ENCODE measurements at regions not wholly inside any gene's neighbourhood (a gene's known extent, or its start where the extent isn't known, plus 50 kb on each side); places are given as distances from the start of the nearest gene placed in this dataset.

DNA sequence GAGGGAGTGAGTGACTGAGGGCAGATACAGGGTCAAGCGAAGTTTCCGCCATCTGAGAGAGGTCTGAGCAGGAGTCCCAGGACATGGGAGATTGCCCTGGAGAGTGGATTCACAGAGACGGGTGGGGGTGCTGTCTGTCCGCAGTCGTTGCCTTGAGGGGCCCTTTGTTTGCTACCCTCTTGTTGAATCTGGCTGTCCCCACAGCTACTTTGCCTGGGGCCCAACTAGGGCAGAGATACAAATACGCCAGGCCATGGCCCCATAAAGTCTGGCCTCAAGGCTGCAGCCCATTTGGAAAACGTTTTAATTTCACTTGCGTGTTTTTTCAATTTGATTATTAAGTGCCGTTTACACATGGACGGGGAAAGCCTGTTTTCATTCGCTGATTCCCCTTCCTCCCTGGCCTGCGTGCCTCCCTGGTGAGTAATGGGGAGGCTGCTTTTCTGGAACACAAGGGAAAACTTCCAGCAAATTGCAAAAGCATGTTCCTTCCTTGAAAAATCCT is 134.4 kb downstream of the SMIM20 start:
- TF ChIP-seq PPARA (CRISPR knock-in tag; IDR thresholded peaks at IDR 0.05; ENCODE audit: borderline replicate concordance), result no peak
- TF ChIP-seq ISL1 (CRISPR knock-in tag; IDR thresholded peaks at IDR 0.05), result peak; percentile 30; the same call in 1 of the 2 replicates
- ATAC-seq, result peak; percentile 83

DNA sequence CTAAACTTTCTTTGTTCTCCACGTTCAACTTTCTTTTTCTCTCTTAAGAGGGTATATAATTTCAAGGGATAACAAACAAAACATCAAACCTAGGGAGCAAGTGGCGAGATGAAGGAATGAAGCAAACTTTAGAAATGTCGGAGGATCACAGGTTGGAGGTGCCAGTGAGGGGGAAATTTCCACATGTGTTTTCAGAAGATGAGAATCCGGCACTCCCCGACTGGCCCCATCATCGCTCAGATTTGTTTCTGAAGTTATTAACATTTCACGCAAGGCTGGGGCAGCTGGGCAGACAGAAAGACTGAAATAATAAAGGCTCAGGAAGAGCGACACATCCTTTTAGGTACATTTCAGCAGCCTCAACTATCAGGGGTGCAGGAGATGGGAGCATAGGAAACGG is 134.9 kb downstream of the SMIM20 start:
- TF ChIP-seq GLIS3 (CRISPR knock-in tag; IDR thresholded peaks at IDR 0.05) (no peak), PPARA (CRISPR knock-in tag; IDR thresholded peaks at IDR 0.05; ENCODE audit: borderline replicate concordance) (no peak), ZFP30 (CRISPR knock-in tag; IDR thresholded peaks at IDR 0.05) (no peak)

DNA sequence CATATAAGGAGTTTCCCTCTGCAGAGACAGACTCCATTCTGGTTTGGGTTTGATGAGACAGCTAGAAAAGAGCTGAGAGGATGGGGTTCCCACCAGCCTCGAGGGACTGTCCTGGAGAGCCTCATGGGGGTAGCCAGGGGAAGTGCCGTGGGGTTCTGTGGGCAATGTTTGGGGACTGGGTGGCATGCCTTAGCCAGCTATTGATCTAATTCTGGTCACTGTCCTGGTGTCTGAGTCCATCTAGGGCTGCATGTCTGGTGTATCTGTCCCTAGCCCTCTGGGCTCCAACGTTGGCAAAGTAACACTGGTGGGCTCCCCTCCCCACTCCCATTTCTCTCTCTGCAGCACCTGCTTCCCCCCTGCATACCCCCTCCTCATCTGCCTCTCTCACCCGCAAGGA is 135.4 kb downstream of the SMIM20 start:
- no peak for ATAC-seq
- no peak for TF ChIP-seq ZFP30 (CRISPR knock-in tag; IDR thresholded peaks at IDR 0.05)
- no peak for TF ChIP-seq BACH2 (CRISPR knock-in tag; IDR thresholded peaks at IDR 0.05; ENCODE audit: borderline replicate concordance)
- TF ChIP-seq ZNF565 (CRISPR knock-in tag; conservative IDR thresholded peaks at IDR 0.05; ENCODE audit: low read depth), result no peak
- TF ChIP-seq CSDC2 (CRISPR knock-in tag; IDR thresholded peaks at IDR 0.05), result no peak
- TF ChIP-seq ZC3H10 (CRISPR knock-in tag; IDR thresholded peaks at IDR 0.05), result no peak
- no peak for TF ChIP-seq OSR1 (CRISPR knock-in tag; IDR thresholded peaks at IDR 0.05)
- TF ChIP-seq ZNF70 (CRISPR knock-in tag; IDR thresholded peaks at IDR 0.05), result no peak

More for the DNA sequence above, 134.9 kb downstream of the SMIM20 start:
- ATAC-seq, result no peak; the same call in 2 of the 3 replicates

DNA sequence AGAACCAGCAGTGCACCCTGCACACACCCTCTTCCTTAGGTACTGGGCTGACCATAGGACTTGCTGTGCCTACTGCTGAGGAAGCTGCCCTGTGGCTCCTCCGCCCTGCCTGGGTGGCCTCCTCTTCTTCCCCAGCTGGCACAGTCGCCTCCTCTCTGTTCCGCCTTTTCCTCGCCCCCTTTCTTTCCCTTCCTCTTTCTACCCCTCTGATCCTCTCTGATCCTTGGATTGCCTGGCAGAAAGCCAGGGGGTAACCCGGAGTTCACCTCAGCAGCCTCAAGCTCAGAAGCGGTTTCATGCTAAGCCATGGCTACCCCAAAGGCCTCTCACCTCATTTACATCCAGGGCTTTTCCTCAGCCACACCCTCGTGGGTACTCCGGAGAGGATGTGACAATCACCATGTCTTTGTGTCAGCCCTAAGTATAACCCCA is 136.2 kb downstream of the SMIM20 start:
- TF ChIP-seq, protein P1, sequence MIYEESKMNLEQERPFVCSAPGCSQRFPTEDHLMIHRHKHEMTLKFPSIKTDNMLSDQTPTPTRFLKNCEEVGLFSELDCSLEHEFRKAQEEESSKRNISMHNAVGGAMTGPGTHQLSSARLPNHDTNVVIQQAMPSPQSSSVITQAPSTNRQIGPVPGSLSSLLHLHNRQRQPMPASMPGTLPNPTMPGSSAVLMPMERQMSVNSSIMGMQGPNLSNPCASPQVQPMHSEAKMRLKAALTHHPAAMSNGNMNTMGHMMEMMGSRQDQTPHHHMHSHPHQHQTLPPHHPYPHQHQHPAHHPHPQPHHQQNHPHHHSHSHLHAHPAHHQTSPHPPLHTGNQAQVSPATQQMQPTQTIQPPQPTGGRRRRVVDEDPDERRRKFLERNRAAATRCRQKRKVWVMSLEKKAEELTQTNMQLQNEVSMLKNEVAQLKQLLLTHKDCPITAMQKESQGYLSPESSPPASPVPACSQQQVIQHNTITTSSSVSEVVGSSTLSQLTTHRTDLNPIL (CRISPR knock-in tag; IDR thresholded peaks at IDR 0.05; ENCODE audit: low read depth), result no peak
- TF ChIP-seq, protein P2, sequence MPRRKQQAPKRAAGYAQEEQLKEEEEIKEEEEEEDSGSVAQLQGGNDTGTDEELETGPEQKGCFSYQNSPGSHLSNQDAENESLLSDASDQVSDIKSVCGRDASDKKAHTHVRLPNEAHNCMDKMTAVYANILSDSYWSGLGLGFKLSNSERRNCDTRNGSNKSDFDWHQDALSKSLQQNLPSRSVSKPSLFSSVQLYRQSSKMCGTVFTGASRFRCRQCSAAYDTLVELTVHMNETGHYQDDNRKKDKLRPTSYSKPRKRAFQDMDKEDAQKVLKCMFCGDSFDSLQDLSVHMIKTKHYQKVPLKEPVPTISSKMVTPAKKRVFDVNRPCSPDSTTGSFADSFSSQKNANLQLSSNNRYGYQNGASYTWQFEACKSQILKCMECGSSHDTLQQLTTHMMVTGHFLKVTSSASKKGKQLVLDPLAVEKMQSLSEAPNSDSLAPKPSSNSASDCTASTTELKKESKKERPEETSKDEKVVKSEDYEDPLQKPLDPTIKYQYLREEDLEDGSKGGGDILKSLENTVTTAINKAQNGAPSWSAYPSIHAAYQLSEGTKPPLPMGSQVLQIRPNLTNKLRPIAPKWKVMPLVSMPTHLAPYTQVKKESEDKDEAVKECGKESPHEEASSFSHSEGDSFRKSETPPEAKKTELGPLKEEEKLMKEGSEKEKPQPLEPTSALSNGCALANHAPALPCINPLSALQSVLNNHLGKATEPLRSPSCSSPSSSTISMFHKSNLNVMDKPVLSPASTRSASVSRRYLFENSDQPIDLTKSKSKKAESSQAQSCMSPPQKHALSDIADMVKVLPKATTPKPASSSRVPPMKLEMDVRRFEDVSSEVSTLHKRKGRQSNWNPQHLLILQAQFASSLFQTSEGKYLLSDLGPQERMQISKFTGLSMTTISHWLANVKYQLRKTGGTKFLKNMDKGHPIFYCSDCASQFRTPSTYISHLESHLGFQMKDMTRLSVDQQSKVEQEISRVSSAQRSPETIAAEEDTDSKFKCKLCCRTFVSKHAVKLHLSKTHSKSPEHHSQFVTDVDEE (CRISPR knock-in tag; IDR thresholded peaks at IDR 0.05), result no peak
- TF ChIP-seq, protein P3, sequence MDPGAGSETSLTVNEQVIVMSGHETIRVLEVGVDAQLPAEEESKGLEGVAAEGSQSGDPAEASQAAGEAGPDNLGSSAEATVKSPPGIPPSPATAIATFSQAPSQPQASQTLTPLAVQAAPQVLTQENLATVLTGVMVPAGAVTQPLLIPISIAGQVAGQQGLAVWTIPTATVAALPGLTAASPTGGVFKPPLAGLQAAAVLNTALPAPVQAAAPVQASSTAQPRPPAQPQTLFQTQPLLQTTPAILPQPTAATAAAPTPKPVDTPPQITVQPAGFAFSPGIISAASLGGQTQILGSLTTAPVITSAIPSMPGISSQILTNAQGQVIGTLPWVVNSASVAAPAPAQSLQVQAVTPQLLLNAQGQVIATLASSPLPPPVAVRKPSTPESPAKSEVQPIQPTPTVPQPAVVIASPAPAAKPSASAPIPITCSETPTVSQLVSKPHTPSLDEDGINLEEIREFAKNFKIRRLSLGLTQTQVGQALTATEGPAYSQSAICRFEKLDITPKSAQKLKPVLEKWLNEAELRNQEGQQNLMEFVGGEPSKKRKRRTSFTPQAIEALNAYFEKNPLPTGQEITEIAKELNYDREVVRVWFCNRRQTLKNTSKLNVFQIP (CRISPR knock-in tag; IDR thresholded peaks at IDR 0.05; ENCODE audit: borderline replicate concordance, low read depth), result no peak
- TF ChIP-seq, protein P4, sequence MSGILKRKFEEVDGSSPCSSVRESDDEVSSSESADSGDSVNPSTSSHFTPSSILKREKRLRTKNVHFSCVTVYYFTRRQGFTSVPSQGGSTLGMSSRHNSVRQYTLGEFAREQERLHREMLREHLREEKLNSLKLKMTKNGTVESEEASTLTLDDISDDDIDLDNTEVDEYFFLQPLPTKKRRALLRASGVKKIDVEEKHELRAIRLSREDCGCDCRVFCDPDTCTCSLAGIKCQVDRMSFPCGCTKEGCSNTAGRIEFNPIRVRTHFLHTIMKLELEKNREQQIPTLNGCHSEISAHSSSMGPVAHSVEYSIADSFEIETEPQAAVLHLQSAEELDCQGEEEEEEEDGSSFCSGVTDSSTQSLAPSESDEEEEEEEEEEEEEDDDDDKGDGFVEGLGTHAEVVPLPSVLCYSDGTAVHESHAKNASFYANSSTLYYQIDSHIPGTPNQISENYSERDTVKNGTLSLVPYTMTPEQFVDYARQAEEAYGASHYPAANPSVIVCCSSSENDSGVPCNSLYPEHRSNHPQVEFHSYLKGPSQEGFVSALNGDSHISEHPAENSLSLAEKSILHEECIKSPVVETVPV (CRISPR knock-in tag; IDR thresholded peaks at IDR 0.05), result no peak
- TF ChIP-seq ZFP3 (CRISPR knock-in tag; IDR thresholded peaks at IDR 0.05) (no peak), ZNF565 (CRISPR knock-in tag; conservative IDR thresholded peaks at IDR 0.05; ENCODE audit: low read depth) (no peak), ARNTL (CRISPR knock-in tag; IDR thresholded peaks at IDR 0.05; ENCODE audit: borderline replicate concordance, low read depth) (no peak), SNAI2 (CRISPR knock-in tag; IDR thresholded peaks at IDR 0.05) (no peak), ZNF70 (CRISPR knock-in tag; IDR thresholded peaks at IDR 0.05) (no peak), ZFP30 (CRISPR knock-in tag; IDR thresholded peaks at IDR 0.05) (no peak), PPARA (CRISPR knock-in tag; IDR thresholded peaks at IDR 0.05; ENCODE audit: borderline replicate concordance) (no peak)
- no peak for ATAC-seq

DNA sequence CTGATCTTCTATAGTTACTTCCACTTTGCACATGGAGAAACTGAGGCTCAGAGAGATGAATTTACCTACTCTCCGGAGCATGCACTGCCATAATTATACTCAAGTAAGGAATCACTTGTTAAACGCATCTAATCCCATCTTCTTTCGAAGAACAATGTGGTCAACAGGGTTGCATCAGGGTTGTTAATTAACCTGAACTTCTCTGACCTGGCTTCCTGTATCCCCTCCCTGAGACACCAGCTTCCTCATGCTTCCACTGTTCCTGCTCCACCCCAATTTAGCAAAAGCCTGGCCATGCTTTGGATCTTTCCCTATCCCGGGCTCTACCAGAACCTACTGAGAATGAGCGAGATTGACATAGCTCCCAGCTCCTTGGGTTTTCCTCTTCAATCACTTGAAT is 136.7 kb downstream of the SMIM20 start:
- no peak for ATAC-seq
- TF ChIP-seq ZNF8 (CRISPR knock-in tag; IDR thresholded peaks at IDR 0.05) (no peak), ZFP3 (CRISPR knock-in tag; IDR thresholded peaks at IDR 0.05) (no peak), TCF4 (CRISPR knock-in tag; IDR thresholded peaks at IDR 0.05; ENCODE audit: borderline replicate concordance) (no peak), BACH2 (CRISPR knock-in tag; IDR thresholded peaks at IDR 0.05; ENCODE audit: borderline replicate concordance) (no peak)
